Neural crest cell (in vitro differentiated cells): ENCODE measurements at regions not wholly inside any gene's neighbourhood (a gene's known extent, or its start where the extent isn't known, plus 50 kb on each side); places are given as distances from the start of the nearest gene placed in this dataset.

Experiments used
- DNase-seq: peaks from one replicate; pipeline ENCODE4 v3.0.0; 2021; ENCODE audit warnings: low read depth, mixed read lengths, low spot score
- H3K27ac Mint-ChIP-seq: one replicate; pipeline ENCODE4 v1.8.0; 2021; ENCODE audit warnings: mild to moderate bottlenecking, mixed read lengths; ENCODE audit not compliant: unreplicated experiment
- H3K27me3 Mint-ChIP-seq: 2 replicates; pipeline ENCODE4 v1.8.0; 2021; ENCODE audit warnings: low read depth, mild to moderate bottlenecking, mixed read lengths
- H3K36me3 Mint-ChIP-seq: 2 replicates; pipeline ENCODE4 v1.8.0; 2021; ENCODE audit warnings: low read depth, mild to moderate bottlenecking, mixed read lengths
- H3K4me1 Mint-ChIP-seq: 2 replicates; pipeline ENCODE4 v1.8.0; 2021; ENCODE audit warnings: mixed read lengths
- H3K4me3 Mint-ChIP-seq: one replicate; pipeline ENCODE4 v1.8.0; 2021; ENCODE audit warnings: mild to moderate bottlenecking, mixed read lengths
- H3K9me3 Mint-ChIP-seq: 2 replicates; pipeline ENCODE4 v1.8.0; 2021; ENCODE audit warnings: mixed read lengths
- TF ChIP-seq, protein P1 (sequence below): fragments of 200-600 bp; sonication (generic); conservative IDR thresholded peaks from 2 replicates; pipeline ENCODE4 v1.5.0; 2021; ENCODE audit warnings: antibody characterized with exemption, mild to moderate bottlenecking

DNA sequence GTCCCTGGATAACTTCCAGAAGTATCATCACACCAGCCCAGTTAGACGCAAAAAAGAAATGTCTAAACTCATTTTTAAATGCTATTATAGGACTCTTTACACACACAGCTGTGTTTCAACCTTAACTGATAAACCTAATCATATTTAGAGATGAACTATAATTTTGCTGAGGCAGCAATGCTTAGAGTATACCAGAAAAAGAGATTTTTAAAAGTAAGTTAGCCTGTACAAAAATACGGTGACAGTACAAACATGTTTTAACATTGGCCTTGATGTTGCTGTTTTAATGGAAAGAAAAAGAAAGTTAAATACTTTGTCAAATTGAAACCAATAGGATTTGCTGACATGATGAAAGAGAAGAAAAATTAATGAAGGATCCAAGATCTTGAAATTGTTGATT, 1341.2 kb upstream of the CDH6 start:
- TF ChIP-seq, protein P1, sequence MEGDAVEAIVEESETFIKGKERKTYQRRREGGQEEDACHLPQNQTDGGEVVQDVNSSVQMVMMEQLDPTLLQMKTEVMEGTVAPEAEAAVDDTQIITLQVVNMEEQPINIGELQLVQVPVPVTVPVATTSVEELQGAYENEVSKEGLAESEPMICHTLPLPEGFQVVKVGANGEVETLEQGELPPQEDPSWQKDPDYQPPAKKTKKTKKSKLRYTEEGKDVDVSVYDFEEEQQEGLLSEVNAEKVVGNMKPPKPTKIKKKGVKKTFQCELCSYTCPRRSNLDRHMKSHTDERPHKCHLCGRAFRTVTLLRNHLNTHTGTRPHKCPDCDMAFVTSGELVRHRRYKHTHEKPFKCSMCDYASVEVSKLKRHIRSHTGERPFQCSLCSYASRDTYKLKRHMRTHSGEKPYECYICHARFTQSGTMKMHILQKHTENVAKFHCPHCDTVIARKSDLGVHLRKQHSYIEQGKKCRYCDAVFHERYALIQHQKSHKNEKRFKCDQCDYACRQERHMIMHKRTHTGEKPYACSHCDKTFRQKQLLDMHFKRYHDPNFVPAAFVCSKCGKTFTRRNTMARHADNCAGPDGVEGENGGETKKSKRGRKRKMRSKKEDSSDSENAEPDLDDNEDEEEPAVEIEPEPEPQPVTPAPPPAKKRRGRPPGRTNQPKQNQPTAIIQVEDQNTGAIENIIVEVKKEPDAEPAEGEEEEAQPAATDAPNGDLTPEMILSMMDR = no peak
- DNase-seq = no peak
- no peaks in the 10 kb centered on the region for H3K4me1 Mint-ChIP-seq
- no peaks in the 10 kb centered on the region for H3K27me3 Mint-ChIP-seq
- peaks cover 2% of the 10 kb centered on the region for H3K9me3 Mint-ChIP-seq
- no peak overlapping the region for H3K27ac Mint-ChIP-seq
- H3K36me3 Mint-ChIP-seq = no peaks in the 10 kb centered on the region
- H3K4me3 Mint-ChIP-seq = no peak overlapping the region

DNA sequence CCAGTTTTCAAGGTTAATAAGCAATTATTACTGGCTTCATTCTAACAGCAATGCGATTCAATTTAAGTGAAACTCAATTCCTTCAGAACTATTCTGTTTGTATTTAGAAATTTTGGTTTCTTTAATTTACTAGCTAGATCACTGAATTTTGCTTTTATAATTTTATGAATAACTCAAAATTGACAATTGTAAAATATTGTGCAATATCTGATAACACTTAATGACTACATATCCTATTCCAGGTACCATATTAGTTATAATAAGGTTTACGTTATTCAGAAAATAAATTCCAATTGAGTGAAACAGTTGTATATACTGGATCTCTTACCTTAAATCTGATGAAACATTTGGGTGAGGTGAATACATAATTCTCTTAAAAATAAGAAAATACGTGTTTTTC, 1348.3 kb upstream of the CDH6 start:
- no peak overlapping the region for H3K27ac Mint-ChIP-seq
- TF ChIP-seq, protein P1 = no peak
- H3K4me1 Mint-ChIP-seq = no peaks in the 10 kb centered on the region
- H3K27me3 Mint-ChIP-seq = no peaks in the 10 kb centered on the region
- no peaks in the 10 kb centered on the region for H3K36me3 Mint-ChIP-seq
- no peak overlapping the region for H3K4me3 Mint-ChIP-seq
- no peak for DNase-seq
- H3K9me3 Mint-ChIP-seq = peaks cover 2% of the 10 kb centered on the region

DNA sequence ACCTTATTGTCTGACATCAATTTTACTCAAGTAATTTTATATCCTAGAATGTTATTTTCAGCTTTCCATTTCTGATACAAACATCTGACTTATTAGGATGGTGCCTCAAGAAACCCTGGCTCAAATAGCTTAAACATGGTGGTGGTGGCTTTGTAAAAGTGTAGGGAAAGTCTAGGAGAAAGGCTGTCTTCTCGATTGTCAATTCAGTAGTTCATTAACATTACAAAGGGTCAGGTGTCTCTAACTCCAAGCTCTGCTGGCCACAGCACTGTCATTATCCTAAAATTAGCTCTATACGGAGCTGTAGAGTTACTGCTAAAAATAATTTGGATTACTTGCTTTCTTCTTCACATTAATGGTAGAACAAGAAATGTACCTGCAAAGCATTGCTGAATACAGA, 1360.1 kb upstream of the CDH6 start:
- Mint-ChIP-seq H3K4me3 (no peak overlapping the region), H3K27me3 (no peaks in the 10 kb centered on the region), H3K27ac (no peak overlapping the region), H3K36me3 (no peaks in the 10 kb centered on the region), H3K4me1 (no peaks in the 10 kb centered on the region), H3K9me3 (peaks cover 9% of the 10 kb centered on the region)
- no peak for DNase-seq
- TF ChIP-seq, protein P1 = no peak

GRCh38 chr5:29822521-29822920, 1371.0 kb upstream of the CDH6 start:
- Mint-ChIP-seq H3K27me3 (peaks cover 2% of the 10 kb centered on the region), H3K27ac (no peak overlapping the region), H3K4me3 (no peak overlapping the region), H3K9me3 (no peaks in the 10 kb centered on the region), H3K36me3 (no peaks in the 10 kb centered on the region), H3K4me1 (no peaks in the 10 kb centered on the region)
- TF ChIP-seq, protein P1 = no peak
- DNase-seq = no peak

DNA sequence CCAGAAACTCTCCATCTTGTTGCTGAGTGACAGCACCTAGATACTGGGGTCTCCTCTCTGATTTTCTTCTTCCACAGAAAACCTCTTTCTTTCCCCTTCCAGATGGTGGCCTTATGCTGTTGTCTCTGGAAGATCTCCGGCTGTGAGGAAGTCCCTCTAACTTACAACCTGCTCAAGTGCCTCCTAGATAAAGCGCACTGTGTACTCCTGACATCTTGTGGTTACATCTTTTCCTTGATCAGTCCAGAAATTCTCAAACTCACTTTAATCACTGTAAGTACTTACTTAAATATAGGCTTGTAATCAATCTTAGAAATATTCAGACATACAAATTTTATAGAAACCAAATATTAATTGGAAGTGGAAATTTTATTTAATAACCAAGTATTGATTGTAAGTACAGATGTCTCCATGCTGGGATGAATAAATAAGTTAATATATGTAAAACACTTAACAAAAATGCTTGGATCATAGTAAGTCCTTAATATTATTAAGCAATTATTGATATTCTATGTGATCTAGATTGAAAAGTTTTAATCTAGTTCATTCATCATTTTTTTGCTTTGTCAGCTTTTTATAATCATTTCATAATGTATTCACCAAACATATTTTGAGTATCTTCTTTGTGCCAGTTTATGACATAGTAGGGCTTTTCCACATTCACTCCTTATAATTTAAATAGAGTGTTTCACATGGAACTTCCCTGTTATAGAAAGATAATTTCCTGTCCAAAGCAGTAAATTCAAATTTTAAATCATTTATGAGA, 1381.4 kb upstream of the CDH6 start:
- TF ChIP-seq, protein P1 = peak; percentile 40
- H3K27me3 Mint-ChIP-seq = peaks cover 2% of the 10 kb centered on the region
- no peaks in the 10 kb centered on the region for H3K9me3 Mint-ChIP-seq
- DNase-seq = no peak
- H3K4me3 Mint-ChIP-seq = no peak overlapping the region
- no peaks in the 10 kb centered on the region for H3K36me3 Mint-ChIP-seq
- H3K4me1 Mint-ChIP-seq = no peaks in the 10 kb centered on the region
- no peak overlapping the region for H3K27ac Mint-ChIP-seq
